ENCODE measurements at regions not wholly inside any gene's neighbourhood (a gene's known extent, or its start where the extent isn't known, plus 50 kb on each side); places are given as distances from the start of the nearest gene placed in this dataset.

GRCh38 chr18:40186677-40187076, 1768.4 kb upstream of the PIK3C3 start:
- H3K9ac ChIP-seq (replicated peaks in 1 of 4; ENCODE audit: extremely low read depth in 1 of 4, low read depth in 3 of 4, low read length in 3 of 4): no peak overlapping the region
- H3K4ac ChIP-seq (replicated peaks; ENCODE audit: insufficient read length, low read depth, low read length): no peak overlapping the region
- peaks cover 0 to 3% (median 0%) of the 10 kb centered on the region in 4 experiments; a peak in 1 of 7 replicates for H3K4me1 ChIP-seq (replicated peaks in 1 of 4; ENCODE audit: control insufficient read depth in 3 of 4, insufficient read depth in 4 of 4, low read length in 3 of 4)
- H3K18ac ChIP-seq (ENCODE audit: extremely low read depth, low read length): no peak overlapping the region
- no peak overlapping the region for H2AK5ac ChIP-seq (ENCODE audit: low read depth, low read length)
- no peaks in the 10 kb centered on the region for H3K23me2 ChIP-seq (ENCODE audit: low read depth, low read length)
- DNase-seq (ENCODE audit: low read depth in 1 of 2, low spot score in 2 of 2): no peak
- no peak overlapping the region for H2BK120ac ChIP-seq (replicated peaks; ENCODE audit: low read depth, low read length)
- ChIA-PET POLR2A (ENCODE audit: partially characterized antibody) (no interaction called here), CTCF (ENCODE audit: partially characterized antibody) (no interaction called here)
- no peak overlapping the region for H4K5ac ChIP-seq (ENCODE audit: insufficient read length, low read depth, low read length)
- no peak overlapping the region for H3K27ac ChIP-seq (ENCODE audit: low read depth, low read length)
- no peak overlapping the region for H3K56ac ChIP-seq (replicated peaks; ENCODE audit: insufficient read length, low read depth, low read length)
- H2BK20ac ChIP-seq (ENCODE audit: low read length): no peak overlapping the region
- H3K14ac ChIP-seq (ENCODE audit: insufficient read length): no peak overlapping the region
- H3K4me3 ChIP-seq (ENCODE audit: extremely low read depth in 1 of 4, insufficient read depth in 2 of 4, low read depth in 3 of 4, low read length in 4 of 4): no peak overlapping the region
- H3K4me2 ChIP-seq (ENCODE audit: insufficient read depth in 1 of 2, low read depth in 2 of 2, low read length in 2 of 2): no peak overlapping the region
- H3K27me3 ChIP-seq (replicated peaks in 1 of 4; ENCODE audit: control insufficient read depth in 3 of 4, extremely low read depth in 1 of 4, insufficient read depth in 3 of 4, low read length in 3 of 4): no peaks in the 10 kb centered on the region
- no peak overlapping the region for H3K23ac ChIP-seq (ENCODE audit: insufficient read length)
- no peaks in the 10 kb centered on the region for H3K36me3 ChIP-seq (ENCODE audit: control insufficient read depth in 2 of 4, insufficient read depth in 4 of 4, low read length in 3 of 4)
- H2BK15ac ChIP-seq (ENCODE audit: low read length): no peak overlapping the region
- no peak overlapping the region for H4K91ac ChIP-seq (replicated peaks; ENCODE audit: insufficient read length, low read length)
- no peaks in the 10 kb centered on the region for H3K79me1 ChIP-seq (ENCODE audit: low read depth, low read length)
- no peak overlapping the region for H2BK12ac ChIP-seq (ENCODE audit: low read depth, low read length)
- H2AFZ ChIP-seq (ENCODE audit: low read length): no peak overlapping the region
- no peaks in the 10 kb centered on the region for H4K20me1 ChIP-seq (replicated peaks in 1 of 2; ENCODE audit: control insufficient read depth in 1 of 2, insufficient read depth in 2 of 2, low read length in 2 of 2)
- no peak overlapping the region for H4K8ac ChIP-seq (ENCODE audit: extremely low read depth, insufficient read depth, low read length)
- no peak overlapping the region for H2BK5ac ChIP-seq (ENCODE audit: low read depth, low read length)
- H3K79me2 ChIP-seq (ENCODE audit: control insufficient read depth in 1 of 2, insufficient read depth in 2 of 2, low read length in 2 of 2): no peaks in the 10 kb centered on the region
- H3K9me3 ChIP-seq (ENCODE audit: insufficient read depth in 2 of 2, low read depth in 1 of 2, low read length in 1 of 2): no peaks in the 10 kb centered on the region
- no peak for FAIRE-seq
- TF ChIP-seq CTCF (IDR thresholded peaks at IDR 0.05; ENCODE audit: control extremely low read depth in 1 of 3, insufficient read depth in 1 of 3, low read depth in 1 of 3, low read length in 3 of 3) (no peak), SUZ12 (IDR thresholded peaks at IDR 0.05; ENCODE audit: low read length) (no peak), BCL11A (IDR thresholded peaks at IDR 0.05; ENCODE audit: low read depth in 2 of 2, low read length in 2 of 2) (no peak), YY1 (IDR thresholded peaks at IDR 0.05; ENCODE audit: low read depth, low read length) (no peak), BACH1 (IDR thresholded peaks at IDR 0.05; ENCODE audit: low read length) (no peak), SP4 (IDR thresholded peaks at IDR 0.05; ENCODE audit: low read length) (no peak), SIN3A (conservative IDR thresholded peaks at IDR 0.05 in 1 of 2, IDR thresholded peaks at IDR 0.05 in 1 of 2; ENCODE audit: low read depth in 1 of 2, low read length in 2 of 2) (no peak), ATF3 (IDR thresholded peaks at IDR 0.05; ENCODE audit: insufficient read depth, low read depth, low read length) (no peak), USF2 (IDR thresholded peaks at IDR 0.05; ENCODE audit: low read length) (no peak), ZNF274 (IDR thresholded peaks at IDR 0.05; ENCODE audit: borderline replicate concordance, extremely low read depth, low read length) (no peak)

All from H1 (cell line).